HG03457 (cell line): ENCODE measurements at regions not wholly inside any gene's neighbourhood (a gene's known extent, or its start where the extent isn't known, plus 50 kb on each side); places are given as distances from the start of the nearest gene placed in this dataset.
A peak's percentile ranks its signal among the peaks of the same experiment; 100 is the strongest.
"Not testable (repeated sequence)": the region's sequence is repeated elsewhere in the genome, so short reads cannot be mapped to it uniquely, and the experiment has no call there.

Experiments used
- ATAC-seq: cut with Tn5 transposase; IDR thresholded peaks from one replicate; pipeline ENCODE4 v1.9.1; 2021; ENCODE audit warnings: moderate number of reproducible peaks; ENCODE audit not compliant: unreplicated experiment

GRCh38 chr3:75434276-75434912 lies 229.7 kb upstream of the FRG2C start:
- ATAC-seq = not testable (repeated sequence)

GRCh38 chr3:75434913-75435793 lies 229.0 kb upstream of the FRG2C start:
- peak; percentile 98 for ATAC-seq

GRCh38 chr3:75435794-75436400 lies 228.2 kb upstream of the FRG2C start:
- not testable (repeated sequence) for ATAC-seq

GRCh38 chr3:75440986-75441385 lies 223.1 kb upstream of the FRG2C start:
- not testable (repeated sequence) for ATAC-seq

GRCh38 chr3:75444634-75445033 lies 219.5 kb upstream of the FRG2C start:
- ATAC-seq = not testable (repeated sequence)

- not testable (repeated sequence) for ATAC-seq
These were observed 218.9 kb upstream of the FRG2C start for GRCh38 chr3:75445234-75445633.

- ATAC-seq = not testable (repeated sequence)
These were observed 217.2 kb upstream of the FRG2C start for GRCh38 chr3:75446948-75447347.

- ATAC-seq = not testable (repeated sequence)
These were observed 210.8 kb upstream of the FRG2C start for GRCh38 chr3:75453328-75453727.

GRCh38 chr3:75453839-75454238 lies 210.3 kb upstream of the FRG2C start:
- ATAC-seq = not testable (repeated sequence)

GRCh38 chr3:75474530-75474929 lies 189.6 kb upstream of the FRG2C start:
- ATAC-seq = not testable (repeated sequence)

- ATAC-seq = not testable (repeated sequence)
These were observed 167.5 kb upstream of the FRG2C start for GRCh38 chr3:75496600-75496999.

- ATAC-seq = not testable (repeated sequence)
These were observed 163.8 kb upstream of the FRG2C start for GRCh38 chr3:75500357-75500756.

- ATAC-seq = not testable (repeated sequence)
These were observed 162.0 kb upstream of the FRG2C start for GRCh38 chr3:75502171-75502570.

GRCh38 chr3:75502769-75503756 lies 161.1 kb upstream of the FRG2C start:
- ATAC-seq = not testable (repeated sequence)

- ATAC-seq = no peak
These were observed 157.5 kb upstream of the FRG2C start for GRCh38 chr3:75506603-75507002.

- not testable (repeated sequence) for ATAC-seq
These were observed 156.2 kb upstream of the FRG2C start for GRCh38 chr3:75507956-75508355.

- not testable (repeated sequence) for ATAC-seq
These were observed 136.5 kb upstream of the FRG2C start for GRCh38 chr3:75527657-75528056.

- not testable (repeated sequence) for ATAC-seq
These were observed 112.0 kb upstream of the FRG2C start for GRCh38 chr3:75552095-75552494.

- not testable (repeated sequence) for ATAC-seq
These were observed 99.7 kb upstream of the FRG2C start for GRCh38 chr3:75564427-75564826.

- not testable (repeated sequence) for ATAC-seq
These were observed 91.8 kb upstream of the FRG2C start for GRCh38 chr3:75572303-75572702.
